Vagina (tissue), 2 donors: ENCODE measurements at regions not wholly inside any gene's neighbourhood (a gene's known extent, or its start where the extent isn't known, plus 50 kb on each side); places are given as distances from the start of the nearest gene placed in this dataset.

Experiments
- DNase-seq, 2 donors: peaks; one replicate each; pipeline ENCODE4 v3.0.0-alpha.2; 2017; ENCODE audit errors: extremely low spot score in 2 of 2
- H3K27ac ChIP-seq: fragments of 200-600 bp; sonication (generic); one replicate; pipeline ENCODE4 v1.5.1; 2019
- H3K27me3 ChIP-seq: fragments of 200-600 bp; sonication (generic); one replicate; pipeline ENCODE4 v1.5.1; 2019
- H3K36me3 ChIP-seq, 2 donors: fragments of 200-600 bp; sonication (generic); one replicate each; pipeline ENCODE4 v1.5.1; 2017 to 2019
- H3K4me1 ChIP-seq: fragments of 200-600 bp; sonication (generic); one replicate; pipeline ENCODE4 v1.5.1; 2019
- H3K4me3 ChIP-seq, 2 donors: fragments of 200-600 bp; sonication (generic); 1 replicate in 1 of 2; 2 replicates in 1 of 2; pipeline ENCODE4 v1.5.1; 2016 to 2019
- H3K9me3 ChIP-seq: fragments of 200-600 bp; sonication (generic); one replicate; pipeline ENCODE4 v1.5.1; 2019
- POLR2A ChIP-seq, 2 donors: fragments of 450-650 bp; IDR thresholded peaks; one replicate each; pipeline ENCODE4 v1.6.1; 2017; ENCODE audit warnings: antibody characterized with exemption in 2 of 2, mild to moderate bottlenecking in 2 of 2, moderate library complexity in 2 of 2
- POLR2AphosphoS5 ChIP-seq, 2 donors: sonication (generic); formaldehyde crosslinking; IDR thresholded peaks; one replicate each; pipeline ENCODE4 v1.9.0; 2017; ENCODE audit warnings: antibody characterized with exemption in 2 of 2, mild to moderate bottlenecking in 2 of 2, low read depth in 1 of 2; ENCODE audit not compliant: insufficient read depth in 1 of 2
- intact Hi-C: fragments of 100-400 bp; cut with DNase I; formaldehyde crosslinking; loops from one replicate; pipeline ENCODE4 v1.15.1; 2023
- TF ChIP-seq, protein P1 (sequence below), 3 experiments: fragments of 450-650 bp in 2 of 3; fragments of 200-600 bp in 1 of 3; sonication (generic) in 1 of 3; IDR thresholded peaks; one replicate each; pipeline ENCODE4 v1.5.1; 2017 to 2019; ENCODE audit warnings: antibody characterized with exemption in 3 of 3, mild to moderate bottlenecking in 2 of 3, moderate library complexity in 2 of 3

- intact Hi-C loops, result no loop called here
- Histone ChIP-seq H3K4me3 (no peak overlapping the region), H3K27ac (no peak overlapping the region), H3K36me3 (no peaks in the 10 kb centered on the region), H3K9me3 (no peaks in the 10 kb centered on the region), H3K4me1 (no peaks in the 10 kb centered on the region), H3K27me3 (no peaks in the 10 kb centered on the region)
- TF ChIP-seq POLR2AphosphoS5 (IDR thresholded peaks at IDR 0.05; ENCODE audit: insufficient read depth in 1 of 2, low read depth in 1 of 2), result no peak
- TF ChIP-seq, protein P1, sequence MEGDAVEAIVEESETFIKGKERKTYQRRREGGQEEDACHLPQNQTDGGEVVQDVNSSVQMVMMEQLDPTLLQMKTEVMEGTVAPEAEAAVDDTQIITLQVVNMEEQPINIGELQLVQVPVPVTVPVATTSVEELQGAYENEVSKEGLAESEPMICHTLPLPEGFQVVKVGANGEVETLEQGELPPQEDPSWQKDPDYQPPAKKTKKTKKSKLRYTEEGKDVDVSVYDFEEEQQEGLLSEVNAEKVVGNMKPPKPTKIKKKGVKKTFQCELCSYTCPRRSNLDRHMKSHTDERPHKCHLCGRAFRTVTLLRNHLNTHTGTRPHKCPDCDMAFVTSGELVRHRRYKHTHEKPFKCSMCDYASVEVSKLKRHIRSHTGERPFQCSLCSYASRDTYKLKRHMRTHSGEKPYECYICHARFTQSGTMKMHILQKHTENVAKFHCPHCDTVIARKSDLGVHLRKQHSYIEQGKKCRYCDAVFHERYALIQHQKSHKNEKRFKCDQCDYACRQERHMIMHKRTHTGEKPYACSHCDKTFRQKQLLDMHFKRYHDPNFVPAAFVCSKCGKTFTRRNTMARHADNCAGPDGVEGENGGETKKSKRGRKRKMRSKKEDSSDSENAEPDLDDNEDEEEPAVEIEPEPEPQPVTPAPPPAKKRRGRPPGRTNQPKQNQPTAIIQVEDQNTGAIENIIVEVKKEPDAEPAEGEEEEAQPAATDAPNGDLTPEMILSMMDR (IDR thresholded peaks at IDR 0.05), result no peak
- TF ChIP-seq POLR2A (IDR thresholded peaks at IDR 0.05), result no peak
- no peak for DNase-seq
These were observed 918.1 kb downstream of the ADGRL2 start for GRCh38 chr1:82718719-82719419.

- TF ChIP-seq, protein P1 (IDR thresholded peaks at IDR 0.05), result no peak
- TF ChIP-seq POLR2AphosphoS5 (IDR thresholded peaks at IDR 0.05; ENCODE audit: insufficient read depth in 1 of 2, low read depth in 1 of 2) (no peak), POLR2A (IDR thresholded peaks at IDR 0.05) (no peak)
- H3K9me3 ChIP-seq, result no peaks in the 10 kb centered on the region
- no peak overlapping the region for H3K4me3 ChIP-seq
- no peaks in the 10 kb centered on the region for H3K4me1 ChIP-seq
- no peak for DNase-seq
- no peaks in the 10 kb centered on the region for H3K27me3 ChIP-seq
- H3K27ac ChIP-seq, result no peak overlapping the region
- intact Hi-C loops, result no loop called here
- no peaks in the 10 kb centered on the region for H3K36me3 ChIP-seq
These were observed 909.4 kb downstream of the ADGRL2 start for GRCh38 chr1:82710091-82710490.

GRCh38 chr1:82707681-82708080 is 906.9 kb downstream of the ADGRL2 start:
- intact Hi-C loops, result no loop called here
- TF ChIP-seq, protein P1 (IDR thresholded peaks at IDR 0.05), result no peak
- TF ChIP-seq POLR2AphosphoS5 (IDR thresholded peaks at IDR 0.05; ENCODE audit: insufficient read depth in 1 of 2, low read depth in 1 of 2) (no peak), POLR2A (IDR thresholded peaks at IDR 0.05) (no peak)
- no peak for DNase-seq
- no peaks in the 10 kb centered on the region for H3K4me1 ChIP-seq
- no peaks in the 10 kb centered on the region for H3K27me3 ChIP-seq
- H3K9me3 ChIP-seq, result no peaks in the 10 kb centered on the region
- H3K4me3 ChIP-seq, result no peak overlapping the region
- no peak overlapping the region for H3K27ac ChIP-seq
- no peaks in the 10 kb centered on the region for H3K36me3 ChIP-seq

DNA sequence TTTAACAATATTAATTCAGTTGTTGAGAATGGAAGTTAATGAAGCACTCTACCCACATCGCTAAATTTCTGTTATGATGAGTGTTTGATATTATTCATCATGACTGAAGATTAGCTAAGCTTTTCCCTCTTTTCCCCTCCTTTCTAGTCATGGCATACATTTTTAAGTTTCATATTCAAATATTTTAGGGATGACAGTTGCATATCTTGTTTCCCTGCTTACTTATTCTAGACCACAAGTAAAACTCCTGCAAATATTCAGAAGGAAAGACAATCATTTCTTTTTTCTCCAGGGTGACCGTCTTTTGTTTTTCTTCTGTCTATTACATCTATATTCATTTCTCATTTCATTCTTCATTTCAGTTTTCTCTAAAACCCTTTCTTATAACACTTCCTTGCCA is 906.0 kb downstream of the ADGRL2 start:
- intact Hi-C loops, result no loop called here
- Histone ChIP-seq H3K27me3 (no peaks in the 10 kb centered on the region), H3K4me1 (no peaks in the 10 kb centered on the region), H3K4me3 (no peak overlapping the region), H3K27ac (no peak overlapping the region), H3K9me3 (no peaks in the 10 kb centered on the region), H3K36me3 (no peaks in the 10 kb centered on the region)
- TF ChIP-seq, protein P1 (IDR thresholded peaks at IDR 0.05), result no peak
- no peak for TF ChIP-seq POLR2A (IDR thresholded peaks at IDR 0.05)
- TF ChIP-seq POLR2AphosphoS5 (IDR thresholded peaks at IDR 0.05; ENCODE audit: insufficient read depth in 1 of 2, low read depth in 1 of 2), result no peak
- DNase-seq, result no peak

- H3K27me3 ChIP-seq, result no peaks in the 10 kb centered on the region
- H3K9me3 ChIP-seq, result no peaks in the 10 kb centered on the region
- no peaks in the 10 kb centered on the region for H3K4me1 ChIP-seq
- no peak for DNase-seq
- H3K27ac ChIP-seq, result no peak overlapping the region
- H3K36me3 ChIP-seq, result no peaks in the 10 kb centered on the region
- no peak for TF ChIP-seq POLR2A (IDR thresholded peaks at IDR 0.05)
- no peak overlapping the region for H3K4me3 ChIP-seq
- intact Hi-C loops, result no loop called here
These were observed 904.2 kb downstream of the ADGRL2 start for GRCh38 chr1:82704966-82705365.
